ENCODE measurements at regions not wholly inside any gene's neighbourhood (a gene's known extent, or its start where the extent isn't known, plus 50 kb on each side); places are given as distances from the start of the nearest gene placed in this dataset.

- DNase-seq: no peak
Observed at GRCh38 chr15:70195171-70195570, 97.5 kb upstream of the TLE3 start.

GRCh38 chr15:70194266-70194665, 96.5 kb upstream of the TLE3 start:
- DNase-seq: no peak

- no peak for DNase-seq
Observed at GRCh38 chr15:70193734-70194133, 96.0 kb upstream of the TLE3 start.

- no peak for DNase-seq
Observed at GRCh38 chr15:70192490-70192889, 94.8 kb upstream of the TLE3 start.

GRCh38 chr15:70192041-70192440, 94.3 kb upstream of the TLE3 start:
- DNase-seq: no peak

- no peak for DNase-seq
Observed at GRCh38 chr15:70190965-70191364, 93.2 kb upstream of the TLE3 start.

- no peak for DNase-seq
Observed at GRCh38 chr15:70189826-70190695, 92.3 kb upstream of the TLE3 start.

GRCh38 chr15:70188286-70188685, 90.6 kb upstream of the TLE3 start:
- DNase-seq: no peak

- DNase-seq: no peak
Observed at GRCh38 chr15:70187331-70187730, 89.6 kb upstream of the TLE3 start.

- DNase-seq: no peak
Observed at GRCh38 chr15:70186152-70186551, 88.4 kb upstream of the TLE3 start.

GRCh38 chr15:70185251-70185711, 87.6 kb upstream of the TLE3 start:
- DNase-seq: no peak

- no peak for DNase-seq
Observed at GRCh38 chr15:70182858-70183695, 85.4 kb upstream of the TLE3 start.

- DNase-seq: no peak
Observed at GRCh38 chr15:70181626-70182255, 84.0 kb upstream of the TLE3 start.

- DNase-seq: no peak
Observed at GRCh38 chr15:70180186-70180875, 82.6 kb upstream of the TLE3 start.

- no peak for DNase-seq
Observed at GRCh38 chr15:70179309-70179892, 81.7 kb upstream of the TLE3 start.

- no peak for DNase-seq
Observed at GRCh38 chr15:70178335-70179084, 80.8 kb upstream of the TLE3 start.

GRCh38 chr15:70172566-70173225, 75.0 kb upstream of the TLE3 start:
- DNase-seq: no peak

- no peak for DNase-seq
Observed at GRCh38 chr15:70172124-70172523, 74.4 kb upstream of the TLE3 start.

GRCh38 chr15:70171256-70171886, 73.7 kb upstream of the TLE3 start:
- no peak for DNase-seq

- no peak for DNase-seq
Observed at GRCh38 chr15:70170096-70170699, 72.5 kb upstream of the TLE3 start.

All from activated CD4-positive, CD25-positive, alpha-beta regulatory T cell (primary cell).